CD8-positive, alpha-beta memory T cell (primary cell): ENCODE measurements at regions not wholly inside any gene's neighbourhood (a gene's known extent, or its start where the extent isn't known, plus 50 kb on each side); places are given as distances from the start of the nearest gene placed in this dataset.

Source experiments
- CTCF ChIA-PET: fragments of 350-600 bp; sonication (Branson Sonifier 250); formaldehyde crosslinking; loops from one replicate; lab custom pipeline; 2021; ENCODE audit warnings: antibody characterized with exemption; lab: Charles Lee
- POLR2A ChIA-PET: fragments of 350-600 bp; sonication (Branson Sonifier 250); formaldehyde crosslinking; loops from one replicate; lab custom pipeline; 2021; ENCODE audit warnings: antibody characterized with exemption; lab: Charles Lee
- DNase-seq, 5 donors: peaks; one replicate each; pipeline versions ENCODE4 v3.0.0 to v3.0.0-alpha.2; 2020 to 2022; ENCODE audit warnings: mixed read lengths in 1 of 5
- H3K27ac ChIP-seq: one replicate; pipeline ENCODE4 v1.7.0; 2013; ENCODE audit warnings: low read depth, mild to moderate bottlenecking, low read length, moderate library complexity
- H3K27me3 ChIP-seq: 2 replicates; pipeline ENCODE4 v1.7.0; 2013; ENCODE audit warnings: low read length, mild to moderate bottlenecking; ENCODE audit not compliant: insufficient read depth, poor library complexity, severe bottlenecking
- H3K36me3 ChIP-seq: 2 replicates; pipeline ENCODE4 v1.7.0; 2013; ENCODE audit warnings: mild to moderate bottlenecking, low read length, moderate library complexity; ENCODE audit not compliant: insufficient read depth
- H3K4me1 ChIP-seq: 2 replicates; pipeline ENCODE4 v1.7.0; 2013; ENCODE audit warnings: mild to moderate bottlenecking, low read length, moderate library complexity; ENCODE audit not compliant: insufficient read depth
- H3K4me3 ChIP-seq: 2 replicates; pipeline ENCODE4 v1.7.0; 2013; ENCODE audit warnings: mild to moderate bottlenecking, low read length
- H3K9me3 ChIP-seq: 2 replicates; pipeline ENCODE4 v1.7.0; 2013; ENCODE audit warnings: mild to moderate bottlenecking, low read length
- H3K27ac Mint-ChIP-seq, 8 donors: one replicate each; pipeline ENCODE4 v1.8.0; 2020 to 2021; ENCODE audit warnings: mixed read lengths in 8 of 8, mild to moderate bottlenecking in 6 of 8, inconsistent platforms in 3 of 8, moderate library complexity in 3 of 8
- H3K27me3 Mint-ChIP-seq, 2 donors: one replicate each; pipeline ENCODE4 v1.8.0; 2020 to 2021; ENCODE audit warnings: mixed read lengths in 2 of 2, mild to moderate bottlenecking in 1 of 2, moderate library complexity in 1 of 2
- H3K36me3 Mint-ChIP-seq, 3 donors: one replicate each; pipeline ENCODE4 v1.8.0; 2020 to 2021; ENCODE audit warnings: mixed read lengths in 3 of 3, inconsistent platforms in 1 of 3, mild to moderate bottlenecking in 1 of 3
- H3K4me1 Mint-ChIP-seq, 3 donors: one replicate each; pipeline ENCODE4 v1.8.0; 2020 to 2021; ENCODE audit warnings: mixed read lengths in 3 of 3, inconsistent platforms in 1 of 3, mild to moderate bottlenecking in 1 of 3
- H3K4me3 Mint-ChIP-seq, 7 donors: one replicate each; pipeline ENCODE4 v1.8.0; 2020 to 2021; ENCODE audit warnings: mixed read lengths in 7 of 7, mild to moderate bottlenecking in 6 of 7, moderate library complexity in 4 of 7, inconsistent platforms in 2 of 7
- H3K9me3 Mint-ChIP-seq, 5 donors: one replicate each; pipeline ENCODE4 v1.8.0; 2020 to 2022; ENCODE audit warnings: mixed read lengths in 5 of 5, mild to moderate bottlenecking in 3 of 5, moderate library complexity in 2 of 5, inconsistent platforms in 1 of 5

GRCh38 chr2:167551416-167551815 lies 663.1 kb downstream of the XIRP2 start:
- H3K27me3 ChIP-seq: no peaks in the 10 kb centered on the region
- no peak overlapping the region for H3K27ac ChIP-seq
- no peaks in the 10 kb centered on the region for H3K36me3 Mint-ChIP-seq
- no peaks in the 10 kb centered on the region for H3K4me1 ChIP-seq
- no peak overlapping the region for H3K27ac Mint-ChIP-seq
- peaks cover 0 to 7% (median 2%) of the 10 kb centered on the region in 5 donors for H3K9me3 Mint-ChIP-seq
- POLR2A ChIA-PET: no interaction called here
- H3K4me1 Mint-ChIP-seq: no peaks in the 10 kb centered on the region
- no peak overlapping the region for H3K4me3 ChIP-seq
- no peaks in the 10 kb centered on the region for H3K36me3 ChIP-seq
- H3K4me3 Mint-ChIP-seq: no peak overlapping the region
- no peaks in the 10 kb centered on the region for H3K27me3 Mint-ChIP-seq
- CTCF ChIA-PET: no interaction called here
- no peaks in the 10 kb centered on the region for H3K9me3 ChIP-seq
- no peak for DNase-seq

GRCh38 chr2:167550448-167550847 lies 662.2 kb downstream of the XIRP2 start:
- peaks cover 0 to 7% (median 4%) of the 10 kb centered on the region in 5 donors for H3K9me3 Mint-ChIP-seq
- H3K27ac Mint-ChIP-seq: no peak overlapping the region
- ChIA-PET POLR2A (no interaction called here), CTCF (no interaction called here)
- H3K4me3 ChIP-seq: no peak overlapping the region
- no peaks in the 10 kb centered on the region for H3K36me3 Mint-ChIP-seq
- H3K27ac ChIP-seq: no peak overlapping the region
- H3K36me3 ChIP-seq: no peaks in the 10 kb centered on the region
- no peaks in the 10 kb centered on the region for H3K9me3 ChIP-seq
- no peak overlapping the region for H3K4me3 Mint-ChIP-seq
- H3K4me1 Mint-ChIP-seq: no peaks in the 10 kb centered on the region
- no peak for DNase-seq
- no peaks in the 10 kb centered on the region for H3K27me3 ChIP-seq
- H3K27me3 Mint-ChIP-seq: no peaks in the 10 kb centered on the region
- H3K4me1 ChIP-seq: no peaks in the 10 kb centered on the region

- Histone ChIP-seq H3K9me3 (no peaks in the 10 kb centered on the region), H3K4me3 (no peak overlapping the region), H3K36me3 (no peaks in the 10 kb centered on the region), H3K4me1 (no peaks in the 10 kb centered on the region), H3K27me3 (no peaks in the 10 kb centered on the region), H3K27ac (no peak overlapping the region)
- DNase-seq: no peak
- no peaks in the 10 kb centered on the region for H3K4me1 Mint-ChIP-seq
- H3K36me3 Mint-ChIP-seq: no peaks in the 10 kb centered on the region
- H3K27ac Mint-ChIP-seq: no peak overlapping the region
- peaks cover 0 to 8% (median 4%) of the 10 kb centered on the region in 5 donors for H3K9me3 Mint-ChIP-seq
- ChIA-PET POLR2A (no interaction called here), CTCF (no interaction called here)
- H3K4me3 Mint-ChIP-seq: no peak overlapping the region
- no peaks in the 10 kb centered on the region for H3K27me3 Mint-ChIP-seq
Observed at GRCh38 chr2:167548396-167548795, 660.1 kb downstream of the XIRP2 start.

- no peak overlapping the region for H3K4me3 ChIP-seq
- no peaks in the 10 kb centered on the region for H3K27me3 ChIP-seq
- H3K27me3 Mint-ChIP-seq: no peaks in the 10 kb centered on the region
- POLR2A ChIA-PET: no interaction called here
- H3K27ac Mint-ChIP-seq: no peak overlapping the region
- no peaks in the 10 kb centered on the region for H3K4me1 ChIP-seq
- H3K27ac ChIP-seq: no peak overlapping the region
- H3K9me3 ChIP-seq: no peaks in the 10 kb centered on the region
- H3K36me3 ChIP-seq: no peaks in the 10 kb centered on the region
- H3K36me3 Mint-ChIP-seq: no peaks in the 10 kb centered on the region
- no peaks in the 10 kb centered on the region for H3K4me1 Mint-ChIP-seq
- H3K9me3 Mint-ChIP-seq: peaks cover 0 to 8% (median 0%) of the 10 kb centered on the region in 5 donors
- H3K4me3 Mint-ChIP-seq: no peak overlapping the region
- DNase-seq: no peak
- CTCF ChIA-PET: no interaction called here
Observed at GRCh38 chr2:167544602-167545001, 656.3 kb downstream of the XIRP2 start.

GRCh38 chr2:167543721-167544120 lies 655.4 kb downstream of the XIRP2 start:
- Mint-ChIP-seq H3K9me3 (peaks cover 0 to 6% (median 0%) of the 10 kb centered on the region in 5 donors), H3K27me3 (no peaks in the 10 kb centered on the region), H3K36me3 (no peaks in the 10 kb centered on the region), H3K4me1 (no peaks in the 10 kb centered on the region), H3K4me3 (no peak overlapping the region), H3K27ac (no peak overlapping the region)
- H3K4me3 ChIP-seq: no peak overlapping the region
- no peaks in the 10 kb centered on the region for H3K27me3 ChIP-seq
- ChIA-PET POLR2A (no interaction called here), CTCF (no interaction called here)
- DNase-seq: no peak
- no peaks in the 10 kb centered on the region for H3K36me3 ChIP-seq
- no peaks in the 10 kb centered on the region for H3K4me1 ChIP-seq
- H3K9me3 ChIP-seq: no peaks in the 10 kb centered on the region
- H3K27ac ChIP-seq: no peak overlapping the region

- CTCF ChIA-PET: no interaction called here
- no peaks in the 10 kb centered on the region for H3K4me1 Mint-ChIP-seq
Observed at GRCh38 chr2:167537743-167538142, 649.5 kb downstream of the XIRP2 start.

GRCh38 chr2:167534443-167534842 lies 646.2 kb downstream of the XIRP2 start:
- H3K27me3 Mint-ChIP-seq: peaks cover 0 to 1% of the 10 kb centered on the region in 2 donors
- no peak overlapping the region for H3K27ac ChIP-seq
- DNase-seq: no peak
- no peak overlapping the region for H3K27ac Mint-ChIP-seq
- H3K36me3 Mint-ChIP-seq: no peaks in the 10 kb centered on the region
- H3K9me3 Mint-ChIP-seq: peaks cover 0 to 7% (median 2%) of the 10 kb centered on the region in 5 donors
- POLR2A ChIA-PET: no interaction called here
- H3K4me1 Mint-ChIP-seq: no peaks in the 10 kb centered on the region
- no peaks in the 10 kb centered on the region for H3K27me3 ChIP-seq
- H3K4me3 ChIP-seq: no peak overlapping the region
- CTCF ChIA-PET: no interaction called here
- H3K4me3 Mint-ChIP-seq: no peak overlapping the region
- no peaks in the 10 kb centered on the region for H3K36me3 ChIP-seq
- H3K4me1 ChIP-seq: no peaks in the 10 kb centered on the region
- H3K9me3 ChIP-seq: no peaks in the 10 kb centered on the region

More at GRCh38 chr2:167537743-167538142, 649.5 kb downstream of the XIRP2 start:
- Histone ChIP-seq H3K27ac (no peak overlapping the region), H3K27me3 (no peaks in the 10 kb centered on the region), H3K36me3 (no peaks in the 10 kb centered on the region), H3K4me1 (no peaks in the 10 kb centered on the region), H3K4me3 (no peak overlapping the region), H3K9me3 (no peaks in the 10 kb centered on the region)
- Mint-ChIP-seq H3K4me3 (no peak overlapping the region), H3K27me3 (peaks cover 0 to 1% of the 10 kb centered on the region in 2 donors), H3K36me3 (no peaks in the 10 kb centered on the region), H3K9me3 (peaks cover 0 to 7% (median 0%) of the 10 kb centered on the region in 5 donors), H3K27ac (no peak overlapping the region)
- POLR2A ChIA-PET: no interaction called here
- DNase-seq: no peak

GRCh38 chr2:167524786-167525185 lies 636.5 kb downstream of the XIRP2 start:
- H3K4me1 ChIP-seq: no peaks in the 10 kb centered on the region
- Mint-ChIP-seq H3K9me3 (peaks cover 0 to 3% (median 0%) of the 10 kb centered on the region in 5 donors), H3K36me3 (no peaks in the 10 kb centered on the region), H3K27ac (no peak overlapping the region), H3K27me3 (no peaks in the 10 kb centered on the region), H3K4me3 (no peak overlapping the region), H3K4me1 (no peaks in the 10 kb centered on the region)
- H3K36me3 ChIP-seq: no peaks in the 10 kb centered on the region
- CTCF ChIA-PET: no interaction called here
- no peaks in the 10 kb centered on the region for H3K9me3 ChIP-seq
- no peak overlapping the region for H3K27ac ChIP-seq
- POLR2A ChIA-PET: no interaction called here
- no peak for DNase-seq
- H3K27me3 ChIP-seq: no peaks in the 10 kb centered on the region
- no peak overlapping the region for H3K4me3 ChIP-seq
